OCI-LY3 (cell line): ENCODE measurements at regions not wholly inside any gene's neighbourhood (a gene's known extent, or its start where the extent isn't known, plus 50 kb on each side); places are given as distances from the start of the nearest gene placed in this dataset.

Experiments
- H2AFZ ChIP-seq: fragments of 200-600, 300-600 bp; shearing (Covaris generic); 2 replicates; pipeline ENCODE4 v1.6.0; 2014; ENCODE audit warnings: antibody characterized with exemption, low read depth, low read length
- H3K27ac ChIP-seq: fragments of 200-600, 300-600 bp; sonication (generic); 2 replicates; pipeline ENCODE4 v1.5.1; 2014; ENCODE audit warnings: mild to moderate bottlenecking, low read length, moderate library complexity, mixed read lengths
- H3K27me3 ChIP-seq: fragments of 200-600, 300-600 bp; sonication (generic); 2 replicates; pipeline ENCODE4 v1.6.1; 2014; ENCODE audit warnings: low read depth, low read length, mixed read lengths
- H3K36me3 ChIP-seq: fragments of 200-600, 300-600 bp; sonication (generic); replicated peaks from 2 replicates; pipeline ENCODE3; 2014; ENCODE audit warnings: low read depth, low read length, mixed read lengths
- H3K4me1 ChIP-seq: fragments of 300-600, 200-600 bp; sonication (generic); 2 replicates; pipeline ENCODE4 v1.6.1; 2014; ENCODE audit warnings: low read length, mixed read lengths
- H3K4me2 ChIP-seq: fragments of 200-600, 300-600 bp; sonication (generic); 2 replicates; pipeline ENCODE4 v1.6.1; 2014; ENCODE audit warnings: low read length, mixed read lengths
- H3K4me3 ChIP-seq: fragments of 300-600, 200-600 bp; sonication (generic); 2 replicates; pipeline ENCODE4 v1.5.1; 2014; ENCODE audit warnings: antibody characterized with exemption, mild to moderate bottlenecking, low read length, moderate library complexity
- H3K79me2 ChIP-seq: fragments of 300-600, 200-600 bp; shearing (Covaris generic); 2 replicates; pipeline ENCODE4 v1.6.1; 2014; ENCODE audit warnings: mild to moderate bottlenecking, low read length, mixed read lengths
- H3K9ac ChIP-seq: fragments of 300-600, 200-600 bp; shearing (Covaris generic); 2 replicates; pipeline ENCODE4 v1.6.0; 2014; ENCODE audit warnings: mild to moderate bottlenecking, low read length, moderate library complexity
- H3K9me3 ChIP-seq: fragments of 200-600, 300-600 bp; shearing (Covaris generic); 2 replicates; pipeline ENCODE4 v1.6.1; 2014; ENCODE audit warnings: low read length, mixed read lengths; ENCODE audit not compliant: insufficient read depth
- H4K20me1 ChIP-seq: fragments of 200-600, 300-600 bp; sonication (generic); 2 replicates; pipeline ENCODE4 v1.6.1; 2016; ENCODE audit warnings: low read length, mixed read lengths; ENCODE audit not compliant: insufficient read depth
- CTCF ChIP-seq: fragments of 200-600, 300-600 bp; sonication (generic); IDR thresholded peaks from 2 replicates; pipeline ENCODE4 v1.5.1; 2014; ENCODE audit warnings: antibody characterized with exemption, low read length, low read depth
- EZH2phosphoT487 ChIP-seq: fragments of 200-600 bp; shearing (Covaris generic); IDR thresholded peaks from 2 replicates; pipeline ENCODE4 v1.6.1; 2018; ENCODE audit warnings: antibody characterized with exemption, mixed run types, low read depth

GRCh38 chr17:6186998-6187397, 116.8 kb downstream of the WSCD1 start:
- Histone ChIP-seq H4K20me1 (no peaks in the 10 kb centered on the region), H2AFZ (no peak overlapping the region), H3K4me2 (no peak overlapping the region), H3K4me1 (no peaks in the 10 kb centered on the region), H3K9ac (no peak overlapping the region), H3K79me2 (no peaks in the 10 kb centered on the region), H3K4me3 (no peak overlapping the region), H3K27ac (no peak overlapping the region), H3K9me3 (no peaks in the 10 kb centered on the region), H3K27me3 (no peaks in the 10 kb centered on the region), H3K36me3 (no peaks in the 10 kb centered on the region)
- TF ChIP-seq EZH2phosphoT487 (no peak), CTCF (no peak)

DNA sequence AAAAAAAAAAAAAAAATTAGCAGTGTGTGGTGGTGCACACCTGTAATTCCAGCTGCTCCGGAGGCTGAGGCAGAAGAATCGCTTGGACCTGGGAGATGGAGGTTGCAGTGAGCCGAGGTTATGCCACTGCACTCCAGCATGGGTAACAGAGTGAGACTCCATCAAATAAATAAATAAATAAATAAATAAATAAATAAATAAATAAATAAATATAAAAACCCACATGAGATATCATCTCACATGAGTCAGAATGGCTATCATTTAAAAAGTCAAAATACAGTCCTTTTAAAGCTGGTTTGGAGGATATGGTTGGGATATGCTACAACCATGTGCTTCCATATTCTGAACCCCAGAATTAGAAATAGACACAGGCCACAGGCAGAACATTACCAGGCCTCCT, 114.3 kb downstream of the WSCD1 start:
- Histone ChIP-seq H3K27ac (no peak overlapping the region), H3K36me3 (no peaks in the 10 kb centered on the region), H3K4me3 (no peak overlapping the region), H3K4me2 (no peak overlapping the region), H4K20me1 (no peaks in the 10 kb centered on the region), H3K4me1 (no peaks in the 10 kb centered on the region), H3K9ac (no peak overlapping the region), H3K79me2 (no peaks in the 10 kb centered on the region), H3K9me3 (no peaks in the 10 kb centered on the region), H2AFZ (no peak overlapping the region), H3K27me3 (no peaks in the 10 kb centered on the region)
- TF ChIP-seq EZH2phosphoT487 (no peak), CTCF (no peak)

- Histone ChIP-seq H3K79me2 (no peaks in the 10 kb centered on the region), H3K9me3 (no peaks in the 10 kb centered on the region), H3K4me3 (no peak overlapping the region), H2AFZ (no peak overlapping the region), H3K9ac (no peak overlapping the region), H3K4me1 (no peaks in the 10 kb centered on the region), H3K36me3 (no peaks in the 10 kb centered on the region), H3K4me2 (no peak overlapping the region), H3K27me3 (no peaks in the 10 kb centered on the region), H3K27ac (no peak overlapping the region), H4K20me1 (no peaks in the 10 kb centered on the region)
- TF ChIP-seq CTCF (no peak), EZH2phosphoT487 (no peak)
Observed at GRCh38 chr17:6179017-6179416, 108.8 kb downstream of the WSCD1 start.

GRCh38 chr17:6177941-6178694, 107.9 kb downstream of the WSCD1 start:
- TF ChIP-seq EZH2phosphoT487: no peak
- no peaks in the 10 kb centered on the region for H4K20me1 ChIP-seq
- no peak overlapping the region for H3K9ac ChIP-seq
- H3K79me2 ChIP-seq: no peaks in the 10 kb centered on the region
- H3K27me3 ChIP-seq: no peaks in the 10 kb centered on the region
- H3K27ac ChIP-seq: no peak overlapping the region
- no peaks in the 10 kb centered on the region for H3K36me3 ChIP-seq
- H3K4me1 ChIP-seq: no peaks in the 10 kb centered on the region
- H2AFZ ChIP-seq: no peak overlapping the region
- no peaks in the 10 kb centered on the region for H3K9me3 ChIP-seq
- no peak overlapping the region for H3K4me3 ChIP-seq
- H3K4me2 ChIP-seq: no peak overlapping the region
